Spleen (tissue), 7 donors: ENCODE measurements at regions not wholly inside any gene's neighbourhood (a gene's known extent, or its start where the extent isn't known, plus 50 kb on each side); places are given as distances from the start of the nearest gene placed in this dataset.

Experiments
- POLR2A ChIP-seq, 3 donors: fragments of 450-650 bp; IDR thresholded peaks; one replicate each; pipeline ENCODE4 v1.5.1; 2017; ENCODE audit warnings: antibody characterized with exemption in 3 of 3, mild to moderate bottlenecking in 1 of 3
- POLR2AphosphoS5 ChIP-seq, 3 donors: sonication (generic); formaldehyde crosslinking; IDR thresholded peaks; one replicate each; pipeline ENCODE4 v1.5.1; 2017; ENCODE audit warnings: antibody characterized with exemption in 3 of 3
- TF ChIP-seq, protein P1 (sequence below), 11 experiments: fragments of 200-600 bp in 7 of 11; fragments of 450-650 bp in 4 of 11; sonication (generic) in 4 of 11; IDR thresholded peaks in 8 of 11; conservative IDR thresholded peaks in 3 of 11; 1 replicate in 7 of 11; 2 replicates in 4 of 11; pipeline versions ENCODE4 v1.4.0 to v1.8.0; 2016 to 2021; ENCODE audit warnings: antibody characterized with exemption in 11 of 11, inconsistent platforms in 4 of 11, mild to moderate bottlenecking in 1 of 11
- donor health status: DM: no; HTN: no; CAD: no; lungs with moderate emphysema.
- donor health status: DM: no; HTN: no; CAD: no.
- donor health status: DM: no; HTN: no; CAD: no.

DNA sequence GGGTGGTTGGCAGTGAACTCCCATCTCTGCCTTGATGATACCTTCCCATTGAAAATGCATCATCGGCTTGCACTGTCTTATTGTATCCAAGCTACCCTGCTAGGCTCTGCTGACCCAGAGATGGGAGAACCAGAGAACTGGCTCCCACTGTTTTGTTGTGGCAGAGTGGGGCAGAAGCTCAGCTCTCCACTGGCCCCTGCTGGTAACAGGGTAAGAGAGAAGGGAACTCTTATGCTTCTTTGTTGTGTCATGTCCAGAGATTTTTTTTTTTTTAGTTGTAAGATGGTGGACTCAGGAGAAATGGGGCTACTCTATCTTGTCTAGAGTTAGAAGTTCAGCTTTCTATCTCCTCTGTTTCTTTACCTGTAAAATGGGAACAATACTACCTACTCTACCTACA is 100.5 kb upstream of the SDK1 start:
- TF ChIP-seq, protein P1, sequence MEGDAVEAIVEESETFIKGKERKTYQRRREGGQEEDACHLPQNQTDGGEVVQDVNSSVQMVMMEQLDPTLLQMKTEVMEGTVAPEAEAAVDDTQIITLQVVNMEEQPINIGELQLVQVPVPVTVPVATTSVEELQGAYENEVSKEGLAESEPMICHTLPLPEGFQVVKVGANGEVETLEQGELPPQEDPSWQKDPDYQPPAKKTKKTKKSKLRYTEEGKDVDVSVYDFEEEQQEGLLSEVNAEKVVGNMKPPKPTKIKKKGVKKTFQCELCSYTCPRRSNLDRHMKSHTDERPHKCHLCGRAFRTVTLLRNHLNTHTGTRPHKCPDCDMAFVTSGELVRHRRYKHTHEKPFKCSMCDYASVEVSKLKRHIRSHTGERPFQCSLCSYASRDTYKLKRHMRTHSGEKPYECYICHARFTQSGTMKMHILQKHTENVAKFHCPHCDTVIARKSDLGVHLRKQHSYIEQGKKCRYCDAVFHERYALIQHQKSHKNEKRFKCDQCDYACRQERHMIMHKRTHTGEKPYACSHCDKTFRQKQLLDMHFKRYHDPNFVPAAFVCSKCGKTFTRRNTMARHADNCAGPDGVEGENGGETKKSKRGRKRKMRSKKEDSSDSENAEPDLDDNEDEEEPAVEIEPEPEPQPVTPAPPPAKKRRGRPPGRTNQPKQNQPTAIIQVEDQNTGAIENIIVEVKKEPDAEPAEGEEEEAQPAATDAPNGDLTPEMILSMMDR (IDR thresholded peaks at IDR 0.05 in 8 of 11, conservative IDR thresholded peaks at IDR 0.05 in 3 of 11) = peak in 1 of 11 experiments; percentile 34
- no peak for TF ChIP-seq POLR2AphosphoS5 (IDR thresholded peaks at IDR 0.05)
- TF ChIP-seq POLR2A (IDR thresholded peaks at IDR 0.05) = no peak
